ENCODE measurements at regions not wholly inside any gene's neighbourhood (a gene's known extent, or its start where the extent isn't known, plus 50 kb on each side); places are given as distances from the start of the nearest gene placed in this dataset.

DNA sequence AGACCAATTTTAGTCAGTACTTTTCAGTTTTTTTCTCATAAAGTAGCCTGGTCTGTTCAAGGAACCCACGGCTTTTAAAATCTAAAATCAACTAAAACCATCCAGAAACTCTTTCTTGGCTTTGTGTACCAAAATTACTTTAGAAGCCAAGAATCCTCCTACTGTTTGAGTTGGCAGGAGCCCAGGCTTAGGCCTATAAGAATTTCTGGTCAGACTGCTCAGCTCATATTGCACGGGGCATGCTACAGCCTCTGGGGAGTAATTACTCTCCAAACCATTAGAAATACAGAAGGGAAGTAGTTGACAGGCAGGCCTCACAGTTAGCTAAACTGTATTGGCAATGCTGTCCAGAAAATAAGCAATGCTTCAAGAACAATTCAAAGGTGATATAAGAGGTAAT, 1862.9 kb upstream of the RAG2 start:
- TF ChIP-seq, protein P1, sequence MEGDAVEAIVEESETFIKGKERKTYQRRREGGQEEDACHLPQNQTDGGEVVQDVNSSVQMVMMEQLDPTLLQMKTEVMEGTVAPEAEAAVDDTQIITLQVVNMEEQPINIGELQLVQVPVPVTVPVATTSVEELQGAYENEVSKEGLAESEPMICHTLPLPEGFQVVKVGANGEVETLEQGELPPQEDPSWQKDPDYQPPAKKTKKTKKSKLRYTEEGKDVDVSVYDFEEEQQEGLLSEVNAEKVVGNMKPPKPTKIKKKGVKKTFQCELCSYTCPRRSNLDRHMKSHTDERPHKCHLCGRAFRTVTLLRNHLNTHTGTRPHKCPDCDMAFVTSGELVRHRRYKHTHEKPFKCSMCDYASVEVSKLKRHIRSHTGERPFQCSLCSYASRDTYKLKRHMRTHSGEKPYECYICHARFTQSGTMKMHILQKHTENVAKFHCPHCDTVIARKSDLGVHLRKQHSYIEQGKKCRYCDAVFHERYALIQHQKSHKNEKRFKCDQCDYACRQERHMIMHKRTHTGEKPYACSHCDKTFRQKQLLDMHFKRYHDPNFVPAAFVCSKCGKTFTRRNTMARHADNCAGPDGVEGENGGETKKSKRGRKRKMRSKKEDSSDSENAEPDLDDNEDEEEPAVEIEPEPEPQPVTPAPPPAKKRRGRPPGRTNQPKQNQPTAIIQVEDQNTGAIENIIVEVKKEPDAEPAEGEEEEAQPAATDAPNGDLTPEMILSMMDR (IDR thresholded peaks at IDR 0.05; ENCODE audit: insufficient read depth, low read depth, low read length) = no peak
- TF ChIP-seq EZH2 (IDR thresholded peaks at IDR 0.05; ENCODE audit: insufficient read depth, low read length) = no peak
